ENCODE measurements at regions not wholly inside any gene's neighbourhood (a gene's known extent, or its start where the extent isn't known, plus 50 kb on each side); places are given as distances from the start of the nearest gene placed in this dataset.

GRCh38 chr5:168042284-168043068 lies 249.0 kb upstream of the WWC1 start:
- TF ChIP-seq, protein P1, sequence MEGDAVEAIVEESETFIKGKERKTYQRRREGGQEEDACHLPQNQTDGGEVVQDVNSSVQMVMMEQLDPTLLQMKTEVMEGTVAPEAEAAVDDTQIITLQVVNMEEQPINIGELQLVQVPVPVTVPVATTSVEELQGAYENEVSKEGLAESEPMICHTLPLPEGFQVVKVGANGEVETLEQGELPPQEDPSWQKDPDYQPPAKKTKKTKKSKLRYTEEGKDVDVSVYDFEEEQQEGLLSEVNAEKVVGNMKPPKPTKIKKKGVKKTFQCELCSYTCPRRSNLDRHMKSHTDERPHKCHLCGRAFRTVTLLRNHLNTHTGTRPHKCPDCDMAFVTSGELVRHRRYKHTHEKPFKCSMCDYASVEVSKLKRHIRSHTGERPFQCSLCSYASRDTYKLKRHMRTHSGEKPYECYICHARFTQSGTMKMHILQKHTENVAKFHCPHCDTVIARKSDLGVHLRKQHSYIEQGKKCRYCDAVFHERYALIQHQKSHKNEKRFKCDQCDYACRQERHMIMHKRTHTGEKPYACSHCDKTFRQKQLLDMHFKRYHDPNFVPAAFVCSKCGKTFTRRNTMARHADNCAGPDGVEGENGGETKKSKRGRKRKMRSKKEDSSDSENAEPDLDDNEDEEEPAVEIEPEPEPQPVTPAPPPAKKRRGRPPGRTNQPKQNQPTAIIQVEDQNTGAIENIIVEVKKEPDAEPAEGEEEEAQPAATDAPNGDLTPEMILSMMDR (IDR thresholded peaks at IDR 0.05), result no peak
- TF ChIP-seq ZFX (IDR thresholded peaks at IDR 0.05; ENCODE audit: borderline replicate concordance), result no peak
